RWPE2 (cell line): ENCODE measurements at regions not wholly inside any gene's neighbourhood (a gene's known extent, or its start where the extent isn't known, plus 50 kb on each side); places are given as distances from the start of the nearest gene placed in this dataset.

Experiments
- ATAC-seq: fragments of 200-7000 bp; cut with Tn5 transposase; 3 replicates; pipeline ENCODE4 v1.9.1; 2021; ENCODE audit warnings: low read depth
- DNase-seq: peaks from one replicate; pipeline ENCODE4 v3.0.0-alpha.2; 2020; ENCODE audit warnings: low spot score
- H3K27ac ChIP-seq: fragments of 450-650 bp; 2 replicates; pipeline ENCODE4 v1.5.1; 2017; ENCODE audit warnings: mild to moderate bottlenecking; ENCODE audit not compliant: poor library complexity, severe bottlenecking
- H3K27me3 ChIP-seq: fragments of 250-450 bp; sonication (Bioruptor Pico); 2 replicates; pipeline ENCODE4 v1.5.1; 2021; ENCODE audit warnings: mild to moderate bottlenecking, moderate library complexity; ENCODE audit not compliant: insufficient read depth, poor library complexity, severe bottlenecking
- H3K36me3 ChIP-seq: fragments of 250-450 bp; sonication (Bioruptor Pico); 2 replicates; pipeline ENCODE4 v1.5.1; 2020; ENCODE audit warnings: low read depth, mild to moderate bottlenecking, moderate library complexity
- H3K4me1 ChIP-seq: fragments of 250-450 bp; sonication (Bioruptor Pico); 2 replicates; pipeline ENCODE4 v1.5.1; 2021; ENCODE audit warnings: mild to moderate bottlenecking, moderate library complexity; ENCODE audit not compliant: insufficient read depth, poor library complexity, severe bottlenecking
- H3K4me3 ChIP-seq: fragments of 250-450 bp; sonication (Bioruptor Pico); 2 replicates; pipeline ENCODE4 v1.5.1; 2021; ENCODE audit warnings: mild to moderate bottlenecking, moderate library complexity; ENCODE audit not compliant: severe bottlenecking
- H3K9me3 ChIP-seq: fragments of 250-450 bp; sonication (Bioruptor Pico); 2 replicates; pipeline ENCODE4 v1.5.1; 2021; ENCODE audit warnings: mild to moderate bottlenecking, moderate library complexity; ENCODE audit not compliant: severe bottlenecking
- CTCF ChIP-seq: fragments of 450-650 bp; IDR thresholded peaks from one replicate; pipeline ENCODE4 v1.5.1; 2017; ENCODE audit warnings: mild to moderate bottlenecking, moderate library complexity; ENCODE audit not compliant: poor library complexity, severe bottlenecking

DNA sequence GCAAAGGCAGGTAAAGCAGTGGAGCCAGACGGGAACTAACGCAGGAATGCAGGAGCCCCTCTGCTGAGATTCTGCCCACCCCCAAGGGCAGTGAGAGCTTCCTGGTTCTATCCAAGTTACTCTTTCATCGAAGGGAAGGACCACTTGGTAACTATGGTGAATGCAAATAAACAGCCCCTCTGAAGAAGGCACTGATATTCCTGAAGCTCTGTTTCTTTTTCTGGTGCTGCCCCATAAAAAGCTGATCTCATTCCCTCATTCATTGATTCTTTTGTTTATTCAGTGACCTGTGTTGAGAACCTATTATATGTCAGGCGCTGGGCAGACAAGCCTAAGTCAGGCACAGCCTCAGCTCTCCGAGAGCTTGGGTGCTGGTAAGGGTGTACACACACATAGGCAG lies 217.3 kb downstream of the SNX10 start:
- no peak overlapping the region for H3K27ac ChIP-seq
- H3K27me3 ChIP-seq = peaks cover 3% of the 10 kb centered on the region
- H3K9me3 ChIP-seq = no peaks in the 10 kb centered on the region
- no peak for ATAC-seq
- H3K4me1 ChIP-seq = no peaks in the 10 kb centered on the region
- H3K4me3 ChIP-seq = no peak overlapping the region
- no peak for DNase-seq
- no peak for TF ChIP-seq CTCF
- H3K36me3 ChIP-seq = no peaks in the 10 kb centered on the region

DNA sequence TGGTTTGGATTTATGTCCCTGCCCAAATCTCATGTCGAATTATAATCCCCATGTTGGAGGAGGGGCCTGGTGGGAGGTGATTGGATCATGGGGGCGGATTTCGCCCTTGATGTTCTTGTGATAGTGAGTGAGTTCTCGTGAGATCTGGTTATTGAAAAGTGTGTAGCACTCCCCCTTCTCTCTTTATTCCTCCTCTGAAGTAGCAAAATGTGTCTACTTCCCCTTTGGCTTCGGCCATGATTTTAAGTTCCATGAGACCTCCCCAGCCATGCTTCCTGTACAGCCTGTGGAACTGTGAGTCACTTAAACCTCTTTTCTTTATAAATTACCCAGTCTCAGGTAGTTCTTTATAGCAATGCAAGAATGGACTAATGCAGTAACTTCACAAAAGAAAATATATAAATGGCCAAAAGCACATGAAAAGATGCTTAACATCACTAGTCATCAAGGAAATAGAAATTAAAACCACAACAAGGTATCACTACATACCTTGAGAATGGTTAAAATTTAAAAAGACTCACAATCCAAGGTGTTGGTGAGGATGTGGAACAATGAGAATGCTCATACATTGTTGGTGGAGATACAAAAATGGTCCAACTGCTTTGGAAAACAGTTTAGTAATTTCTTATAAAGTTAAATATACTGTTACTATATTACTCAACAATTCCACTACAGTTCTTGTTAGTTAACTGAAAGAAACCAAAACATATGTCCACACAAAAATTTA lies 218.7 kb downstream of the SNX10 start:
- Histone ChIP-seq H3K4me3 (no peak overlapping the region), H3K27me3 (peaks cover 3% of the 10 kb centered on the region), H3K27ac (no peak overlapping the region), H3K36me3 (no peaks in the 10 kb centered on the region), H3K4me1 (no peaks in the 10 kb centered on the region), H3K9me3 (no peaks in the 10 kb centered on the region)
- DNase-seq = no peak
- TF ChIP-seq CTCF = no peak
- ATAC-seq = no peak

- H3K4me3 ChIP-seq = no peak overlapping the region
- no peak for DNase-seq
- no peaks in the 10 kb centered on the region for H3K36me3 ChIP-seq
- no peak overlapping the region for H3K27ac ChIP-seq
- no peaks in the 10 kb centered on the region for H3K9me3 ChIP-seq
- peaks cover 3% of the 10 kb centered on the region for H3K27me3 ChIP-seq
- no peaks in the 10 kb centered on the region for H3K4me1 ChIP-seq
- no peak for TF ChIP-seq CTCF
- no peak for ATAC-seq
These were observed 220.2 kb downstream of the SNX10 start for GRCh38 chr7:26511866-26512265.

DNA sequence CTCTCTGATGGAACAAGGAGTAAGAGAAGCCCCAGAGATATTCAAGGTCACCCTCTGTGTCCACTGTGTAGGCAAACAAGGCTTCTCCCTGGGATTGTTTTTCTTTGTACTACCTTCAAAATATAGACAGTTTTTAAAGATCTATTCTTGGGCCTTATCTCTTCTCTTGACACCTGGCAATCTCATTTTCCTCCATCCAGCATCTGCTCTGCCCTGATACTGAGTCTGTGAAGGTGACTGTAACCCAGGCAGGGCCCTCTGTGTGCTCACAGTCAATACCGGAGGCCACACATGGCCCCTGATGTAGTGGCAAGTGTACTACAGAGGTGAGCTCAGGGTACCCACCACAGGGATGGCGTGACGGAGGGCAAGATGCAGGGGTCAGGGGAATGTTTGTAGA lies 221.1 kb downstream of the SNX10 start:
- ATAC-seq = no peak
- TF ChIP-seq CTCF = no peak
- DNase-seq = no peak
- Histone ChIP-seq H3K4me3 (no peak overlapping the region), H3K9me3 (no peaks in the 10 kb centered on the region), H3K27ac (no peak overlapping the region), H3K4me1 (no peaks in the 10 kb centered on the region), H3K27me3 (no peaks in the 10 kb centered on the region), H3K36me3 (no peaks in the 10 kb centered on the region)

DNA sequence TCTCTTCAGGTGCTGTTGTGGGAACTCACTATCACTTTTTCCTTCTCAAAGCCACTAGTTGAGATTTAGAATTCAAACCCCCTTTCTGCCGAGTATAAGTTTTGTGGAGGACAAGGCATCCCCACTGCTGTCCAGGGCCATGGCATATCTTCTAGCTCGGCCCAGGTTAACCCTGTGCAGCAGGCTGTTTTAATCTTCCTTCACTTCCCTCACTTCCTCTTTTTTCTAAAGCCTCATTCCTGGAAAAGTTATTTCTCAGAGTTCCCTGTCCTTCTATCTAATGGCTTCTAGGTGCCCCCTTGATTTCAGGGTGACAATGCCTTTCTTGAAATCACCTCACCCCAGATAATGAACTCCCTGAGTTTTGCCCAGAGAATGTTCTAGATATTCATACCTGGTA lies 222.3 kb downstream of the SNX10 start:
- Histone ChIP-seq H3K27ac (no peak overlapping the region), H3K4me3 (no peak overlapping the region), H3K36me3 (no peaks in the 10 kb centered on the region), H3K4me1 (no peaks in the 10 kb centered on the region), H3K9me3 (no peaks in the 10 kb centered on the region), H3K27me3 (no peaks in the 10 kb centered on the region)
- TF ChIP-seq CTCF = no peak
- no peak for DNase-seq
- ATAC-seq = no peak
